IPS-18a (cell line): ENCODE measurements at regions not wholly inside any gene's neighbourhood (a gene's known extent, or its start where the extent isn't known, plus 50 kb on each side); places are given as distances from the start of the nearest gene placed in this dataset.

Experiments
- H3K27ac ChIP-seq: one replicate; pipeline ENCODE4 v1.5.1; 2013; ENCODE audit warnings: low read length
- H3K27me3 ChIP-seq: one replicate; pipeline ENCODE4 v1.6.1; 2013; ENCODE audit warnings: mild to moderate bottlenecking, low read length; ENCODE audit not compliant: control insufficient read depth, insufficient read depth
- H3K36me3 ChIP-seq: one replicate; pipeline ENCODE4 v1.6.1; 2013; ENCODE audit warnings: low read depth, low read length; ENCODE audit not compliant: control insufficient read depth
- H3K4me1 ChIP-seq: one replicate; pipeline ENCODE4 v1.6.1; 2013; ENCODE audit warnings: low read depth, low read length; ENCODE audit not compliant: control insufficient read depth
- H3K4me3 ChIP-seq: one replicate; pipeline ENCODE4 v1.5.1; 2013; ENCODE audit warnings: low read length
- H3K9ac ChIP-seq: one replicate; pipeline ENCODE4 v1.6.1; 2013; ENCODE audit warnings: mild to moderate bottlenecking, low read length, moderate library complexity
- H3K9me3 ChIP-seq: one replicate; pipeline ENCODE4 v1.6.1; 2013; ENCODE audit warnings: low read depth, low read length; ENCODE audit not compliant: control insufficient read depth

- Histone ChIP-seq H3K27me3 (no peaks in the 10 kb centered on the region), H3K9me3 (no peaks in the 10 kb centered on the region), H3K4me1 (no peaks in the 10 kb centered on the region), H3K9ac (no peak overlapping the region), H3K36me3 (no peaks in the 10 kb centered on the region), H3K4me3 (no peak overlapping the region), H3K27ac (no peak overlapping the region)
These were observed 76.4 kb upstream of the FOXG1 start for GRCh38 chr14:28690029-28690692.

DNA sequence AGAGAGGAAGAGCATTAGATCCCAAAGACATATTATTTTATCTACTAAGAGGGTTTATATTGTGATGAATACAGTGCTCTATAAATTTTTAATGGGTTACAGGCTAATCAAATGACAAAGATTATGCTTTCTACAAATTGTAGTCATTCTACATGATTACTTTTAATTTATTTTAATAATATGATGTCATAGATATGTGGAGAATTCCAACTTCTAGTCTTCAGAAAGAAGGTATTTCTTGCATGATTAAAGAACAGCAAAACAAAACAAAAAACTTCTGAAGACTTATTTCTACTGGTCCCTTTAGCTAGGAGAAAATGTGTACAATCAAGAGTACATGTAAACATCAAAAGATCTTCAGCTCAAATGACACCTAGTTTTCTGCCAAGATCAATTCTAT lies 71.5 kb upstream of the FOXG1 start:
- no peak overlapping the region for H3K9ac ChIP-seq
- H3K36me3 ChIP-seq = no peaks in the 10 kb centered on the region
- H3K27ac ChIP-seq = no peak overlapping the region
- H3K9me3 ChIP-seq = no peaks in the 10 kb centered on the region
- H3K4me1 ChIP-seq = no peaks in the 10 kb centered on the region
- H3K27me3 ChIP-seq = no peaks in the 10 kb centered on the region
- H3K4me3 ChIP-seq = no peak overlapping the region

DNA sequence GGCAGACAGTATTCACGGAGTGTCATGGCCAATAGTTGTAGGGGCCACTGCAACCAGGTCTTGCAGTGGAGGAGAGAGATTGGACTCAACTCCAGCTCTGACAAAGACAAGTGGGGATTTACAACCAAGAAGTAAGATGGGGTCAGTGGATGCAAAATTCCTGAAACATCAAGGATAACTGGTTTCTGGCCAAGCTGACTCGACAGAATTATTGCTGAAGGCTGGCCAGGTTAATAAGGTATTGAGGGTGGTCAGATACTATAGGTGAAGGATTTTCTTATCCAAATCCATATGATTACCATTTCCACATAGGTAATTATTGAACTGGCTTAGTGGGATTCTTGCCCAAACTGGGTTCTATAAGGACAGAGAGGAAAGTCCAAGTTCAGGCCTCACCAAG lies 64.9 kb upstream of the FOXG1 start:
- Histone ChIP-seq H3K4me3 (no peak overlapping the region), H3K9ac (no peak overlapping the region), H3K27me3 (no peaks in the 10 kb centered on the region), H3K4me1 (no peaks in the 10 kb centered on the region), H3K27ac (no peak overlapping the region), H3K36me3 (no peaks in the 10 kb centered on the region), H3K9me3 (no peaks in the 10 kb centered on the region)

- Histone ChIP-seq H3K27ac (no peak overlapping the region), H3K9me3 (no peaks in the 10 kb centered on the region), H3K4me3 (no peak overlapping the region), H3K9ac (no peak overlapping the region), H3K27me3 (no peaks in the 10 kb centered on the region), H3K36me3 (no peaks in the 10 kb centered on the region), H3K4me1 (no peaks in the 10 kb centered on the region)
These were observed 63.1 kb upstream of the FOXG1 start for GRCh38 chr14:28703482-28703881.

DNA sequence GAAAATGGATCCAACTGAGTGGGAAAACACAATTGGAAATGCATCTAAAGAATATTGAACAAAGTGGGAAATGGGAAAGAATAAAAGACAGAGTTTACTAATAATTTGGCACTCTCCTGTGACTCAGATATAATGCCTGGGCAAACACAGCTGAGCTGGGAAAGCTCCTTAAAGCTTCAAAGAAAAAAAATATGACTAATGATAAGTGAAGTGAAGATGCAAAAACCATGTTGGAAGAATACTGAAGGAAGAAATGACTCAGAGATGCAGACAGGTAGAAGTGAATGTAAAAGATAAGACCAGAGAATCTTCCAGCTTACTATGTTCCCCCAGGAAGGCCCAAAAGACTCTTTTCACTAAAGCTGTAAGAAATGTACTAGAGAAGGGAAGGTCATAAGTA lies 62.4 kb upstream of the FOXG1 start:
- Histone ChIP-seq H3K9me3 (no peaks in the 10 kb centered on the region), H3K36me3 (no peaks in the 10 kb centered on the region), H3K4me3 (no peak overlapping the region), H3K9ac (no peak overlapping the region), H3K27me3 (no peaks in the 10 kb centered on the region), H3K27ac (no peak overlapping the region), H3K4me1 (no peaks in the 10 kb centered on the region)

DNA sequence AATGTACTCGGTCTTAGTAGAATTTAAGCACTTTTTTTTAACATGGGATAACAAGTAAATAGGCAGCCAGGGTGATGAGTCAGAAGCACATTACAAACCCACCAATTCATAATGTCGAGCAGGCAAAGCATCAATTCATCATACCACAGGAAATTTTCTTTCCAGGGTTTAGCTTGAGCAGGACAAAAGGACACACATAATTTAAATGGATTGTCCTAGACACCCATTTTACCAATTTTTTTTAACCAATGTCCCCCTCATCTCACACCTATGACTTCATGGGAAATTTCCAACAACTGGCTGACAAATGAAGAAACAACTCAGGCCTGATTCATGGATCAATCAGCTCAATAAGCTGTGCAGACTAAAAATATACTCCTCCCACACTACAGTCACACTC lies 58.8 kb upstream of the FOXG1 start:
- Histone ChIP-seq H3K27ac (no peak overlapping the region), H3K4me3 (no peak overlapping the region), H3K9me3 (no peaks in the 10 kb centered on the region), H3K4me1 (no peaks in the 10 kb centered on the region), H3K27me3 (no peaks in the 10 kb centered on the region), H3K9ac (no peak overlapping the region), H3K36me3 (no peaks in the 10 kb centered on the region)

- no peaks in the 10 kb centered on the region for H3K4me1 ChIP-seq
- no peaks in the 10 kb centered on the region for H3K27me3 ChIP-seq
- H3K27ac ChIP-seq = no peak overlapping the region
- no peaks in the 10 kb centered on the region for H3K36me3 ChIP-seq
- no peak overlapping the region for H3K9ac ChIP-seq
- H3K9me3 ChIP-seq = no peaks in the 10 kb centered on the region
- no peak overlapping the region for H3K4me3 ChIP-seq
These were observed 56.8 kb upstream of the FOXG1 start for GRCh38 chr14:28709571-28710305.
